ENCODE measurements at regions not wholly inside any gene's neighbourhood (a gene's known extent, or its start where the extent isn't known, plus 50 kb on each side); places are given as distances from the start of the nearest gene placed in this dataset.
"Not testable (repeated sequence)": the region's sequence is repeated elsewhere in the genome, so short reads cannot be mapped to it uniquely, and the experiment has no call there.

DNA sequence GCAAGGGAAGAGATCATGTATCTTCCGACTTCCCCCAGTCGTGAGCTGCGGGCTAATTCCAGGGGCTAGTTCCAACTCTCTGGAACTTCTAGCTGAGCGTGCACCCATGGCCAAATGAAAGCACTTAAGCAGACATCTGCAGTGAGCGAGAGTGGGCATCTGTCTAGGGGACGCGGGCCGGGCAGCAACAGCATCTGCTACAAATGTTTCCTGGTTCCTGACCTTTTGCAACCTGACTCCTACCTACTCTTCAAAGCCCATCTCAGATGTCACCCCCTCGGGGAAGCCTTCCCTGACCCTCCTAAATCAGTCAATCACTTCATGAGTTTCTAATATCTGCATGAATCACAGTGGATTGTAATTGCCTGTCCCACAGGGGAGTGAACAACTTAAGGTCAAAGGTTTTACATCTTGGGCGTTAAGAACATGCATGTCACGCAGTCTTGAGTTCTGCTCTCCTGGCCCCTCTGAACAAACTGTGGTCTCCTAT, 141.9 kb downstream of the CEBPB start:
- no peaks in the 10 kb centered on the region for H3K36me3 ChIP-seq
- peaks cover 0 to 11% (median 5%) of the 10 kb centered on the region in 4 donors for H3K4me1 ChIP-seq
- intact Hi-C loops (cut with DNase I; ENCODE audit: low total_unique reads): no loop called here
- no peaks in the 10 kb centered on the region for H3K27me3 ChIP-seq
- no peaks in the 10 kb centered on the region for H3K9me3 ChIP-seq
- no peak overlapping the region for H3K4me3 ChIP-seq
- DNase-seq: no peak
- in situ Hi-C loops (cut with MboI; ENCODE audit: low pct_ligation_motif_present in 1 of 4, low pct_unique_long_range_greater_than_20kb in 1 of 4, low sequenced_read_pairs in 3 of 4): loop anchor here in 1 of 4 donors (25.0 kb wide), 1 partner anchor 120 kb away; no protein-coding TSS in a partner anchor
- TF ChIP-seq, protein P1, sequence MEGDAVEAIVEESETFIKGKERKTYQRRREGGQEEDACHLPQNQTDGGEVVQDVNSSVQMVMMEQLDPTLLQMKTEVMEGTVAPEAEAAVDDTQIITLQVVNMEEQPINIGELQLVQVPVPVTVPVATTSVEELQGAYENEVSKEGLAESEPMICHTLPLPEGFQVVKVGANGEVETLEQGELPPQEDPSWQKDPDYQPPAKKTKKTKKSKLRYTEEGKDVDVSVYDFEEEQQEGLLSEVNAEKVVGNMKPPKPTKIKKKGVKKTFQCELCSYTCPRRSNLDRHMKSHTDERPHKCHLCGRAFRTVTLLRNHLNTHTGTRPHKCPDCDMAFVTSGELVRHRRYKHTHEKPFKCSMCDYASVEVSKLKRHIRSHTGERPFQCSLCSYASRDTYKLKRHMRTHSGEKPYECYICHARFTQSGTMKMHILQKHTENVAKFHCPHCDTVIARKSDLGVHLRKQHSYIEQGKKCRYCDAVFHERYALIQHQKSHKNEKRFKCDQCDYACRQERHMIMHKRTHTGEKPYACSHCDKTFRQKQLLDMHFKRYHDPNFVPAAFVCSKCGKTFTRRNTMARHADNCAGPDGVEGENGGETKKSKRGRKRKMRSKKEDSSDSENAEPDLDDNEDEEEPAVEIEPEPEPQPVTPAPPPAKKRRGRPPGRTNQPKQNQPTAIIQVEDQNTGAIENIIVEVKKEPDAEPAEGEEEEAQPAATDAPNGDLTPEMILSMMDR (IDR thresholded peaks at IDR 0.05): no peak
- TF ChIP-seq POLR2A (IDR thresholded peaks at IDR 0.05) (no peak), POLR2AphosphoS5 (IDR thresholded peaks at IDR 0.05) (no peak), EP300 (IDR thresholded peaks at IDR 0.05; ENCODE audit: low read depth) (no peak)
- no peak overlapping the region for H3K27ac ChIP-seq
- 81 to 90% methylated on average over 3 to 11 of the region's 11 CpGs for WGBS, 2 donors (ENCODE audit: low coverage in 1 of 2)

DNA sequence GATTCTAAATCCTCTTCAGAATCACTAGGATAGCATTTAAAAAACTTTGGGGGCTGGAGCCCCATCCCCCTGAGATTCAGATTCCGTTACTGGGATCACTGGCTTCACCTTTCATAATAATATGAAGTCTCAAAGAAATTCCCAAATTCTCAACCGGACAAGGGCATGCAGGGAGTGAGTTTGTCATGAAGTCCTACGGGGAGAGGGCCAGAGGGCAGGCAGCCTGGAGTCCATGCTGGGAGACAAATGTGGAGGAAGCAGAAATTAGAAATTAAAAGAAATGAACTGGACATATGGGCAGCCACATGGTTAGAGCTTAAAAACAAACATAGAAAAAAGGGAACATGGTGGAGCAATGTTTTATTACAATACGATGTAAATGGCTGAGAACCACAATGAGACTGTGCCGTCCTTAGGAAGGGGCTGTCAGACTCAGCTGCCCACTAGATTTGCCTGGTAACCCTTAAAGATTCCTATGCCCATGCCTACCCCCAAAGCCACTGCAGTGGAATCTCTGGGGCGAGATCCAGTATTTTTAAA, 142.6 kb downstream of the CEBPB start:
- Histone ChIP-seq H3K36me3 (no peaks in the 10 kb centered on the region), H3K4me3 (no peak overlapping the region), H3K27ac (no peak overlapping the region), H3K27me3 (no peaks in the 10 kb centered on the region), H3K4me1 (peaks cover 0 to 11% (median 5%) of the 10 kb centered on the region in 4 donors), H3K9me3 (no peaks in the 10 kb centered on the region)
- in situ Hi-C loops (cut with MboI; ENCODE audit: low pct_ligation_motif_present in 1 of 4, low pct_unique_long_range_greater_than_20kb in 1 of 4, low sequenced_read_pairs in 3 of 4): loop anchor here in 1 of 4 donors (25.0 kb wide), 1 partner anchor 121 kb away; no protein-coding TSS in a partner anchor
- intact Hi-C loops (cut with DNase I; ENCODE audit: low total_unique reads): no loop called here
- 72 to 83% methylated on average over 4 to 6 of the region's 6 CpGs for WGBS, 2 donors (ENCODE audit: low coverage in 1 of 2)
- no peak for TF ChIP-seq POLR2AphosphoS5 (IDR thresholded peaks at IDR 0.05)
- TF ChIP-seq EP300 (IDR thresholded peaks at IDR 0.05; ENCODE audit: low read depth): no peak
- TF ChIP-seq, protein P1 (IDR thresholded peaks at IDR 0.05): no peak
- TF ChIP-seq POLR2A (IDR thresholded peaks at IDR 0.05): no peak
- no peak for DNase-seq

GRCh38 chr20:50333812-50334211, 143.2 kb downstream of the CEBPB start:
- Histone ChIP-seq H3K4me3 (no peak overlapping the region), H3K27ac (peak overlapping the region in 2 of 4 donors; percentile 11 to 23), H3K9me3 (no peaks in the 10 kb centered on the region), H3K36me3 (no peaks in the 10 kb centered on the region), H3K4me1 (peaks cover 0 to 11% (median 6%) of the 10 kb centered on the region in 4 donors), H3K27me3 (no peaks in the 10 kb centered on the region)
- TF ChIP-seq POLR2A (IDR thresholded peaks at IDR 0.05) (no peak), EP300 (IDR thresholded peaks at IDR 0.05; ENCODE audit: low read depth) (no peak)
- in situ Hi-C loops (cut with MboI; ENCODE audit: low pct_ligation_motif_present in 1 of 4, low pct_unique_long_range_greater_than_20kb in 1 of 4, low sequenced_read_pairs in 3 of 4) (loop anchor here in 1 of 4 donors (25.0 kb wide), 1 partner anchor 122 kb away; no protein-coding TSS in a partner anchor), intact Hi-C loops (cut with DNase I; ENCODE audit: low total_unique reads) (no loop called here)
- 41 to 73% methylated on average over 4 to 8 of the region's 8 CpGs for WGBS, 2 donors (ENCODE audit: low coverage in 1 of 2)
- no peak for DNase-seq

DNA sequence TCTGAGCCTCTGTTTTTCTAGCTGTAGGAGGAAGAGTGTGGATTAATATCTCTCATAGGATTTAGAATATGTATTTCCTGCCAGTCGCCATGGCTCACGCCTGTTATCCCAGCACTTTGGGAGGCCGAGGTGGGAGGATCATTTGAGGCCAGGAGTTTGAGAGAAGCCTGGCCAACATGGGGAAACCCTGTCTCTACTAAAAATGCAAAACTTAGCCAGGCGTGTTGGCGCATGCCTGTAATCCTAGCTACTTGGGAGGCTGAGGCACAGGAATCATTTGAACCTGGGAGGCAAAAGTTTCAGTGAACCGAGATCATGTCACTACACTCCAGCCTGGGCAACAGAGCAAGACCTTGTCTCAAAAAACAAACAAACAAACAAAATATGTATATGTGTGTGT, 143.9 kb downstream of the CEBPB start:
- 63 to 83% methylated on average over 3 to 6 of the region's 6 CpGs for WGBS, 2 donors (ENCODE audit: low coverage in 1 of 2)

DNA sequence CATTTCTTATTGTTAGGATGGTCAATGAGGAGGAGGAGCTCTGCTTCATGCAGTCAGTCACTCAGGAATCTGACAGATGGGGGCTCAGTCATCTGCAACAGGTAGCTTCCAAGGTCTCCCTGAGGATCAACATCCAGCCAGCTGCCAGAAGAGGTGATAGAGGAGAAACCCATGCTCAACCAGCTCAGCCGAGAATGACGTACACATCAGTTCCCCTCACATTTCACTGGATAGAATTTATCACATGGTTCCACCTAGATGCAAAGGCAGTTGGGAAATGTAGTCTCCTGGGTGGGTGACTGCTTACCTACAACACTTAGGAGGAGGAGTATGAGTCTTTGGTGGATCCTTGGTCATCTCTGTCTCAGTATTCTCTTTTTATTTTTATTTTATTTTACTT, 144.5 kb downstream of the CEBPB start:
- H3K4me1 ChIP-seq: peaks cover 0 to 20% (median 10%) of the 10 kb centered on the region in 4 donors
- intact Hi-C loops (cut with DNase I; ENCODE audit: low total_unique reads) (no loop called here), in situ Hi-C loops (cut with MboI; ENCODE audit: low pct_ligation_motif_present in 1 of 4, low pct_unique_long_range_greater_than_20kb in 1 of 4, low sequenced_read_pairs in 3 of 4) (loop anchor here in 1 of 4 donors (25.0 kb wide), 1 partner anchor 123 kb away; no protein-coding TSS in a partner anchor)
- no peaks in the 10 kb centered on the region for H3K27me3 ChIP-seq
- peak overlapping the region in 1 of 4 donors; percentile 10 for H3K27ac ChIP-seq
- no peaks in the 10 kb centered on the region for H3K9me3 ChIP-seq
- DNase-seq: no peak
- no peaks in the 10 kb centered on the region for H3K36me3 ChIP-seq
- TF ChIP-seq POLR2AphosphoS5 (IDR thresholded peaks at IDR 0.05) (no peak), EP300 (IDR thresholded peaks at IDR 0.05; ENCODE audit: low read depth) (no peak), POLR2A (IDR thresholded peaks at IDR 0.05) (no peak)
- TF ChIP-seq, protein P1 (IDR thresholded peaks at IDR 0.05): no peak
- no peak overlapping the region for H3K4me3 ChIP-seq
- WGBS, 2 donors (ENCODE audit: low coverage in 1 of 2): 10% methylated on average over 2 of the region's 2 CpGs; no CpG with 5 or more reads in 1 of the 2 donors

More for the DNA sequence above, 143.9 kb downstream of the CEBPB start:
- H3K4me3 ChIP-seq; intact Hi-C loops (cut with DNase I; ENCODE audit: low total_unique reads); H3K9me3 ChIP-seq; H3K27me3 ChIP-seq; H3K36me3 ChIP-seq; DNase-seq: not testable (repeated sequence)
- H3K4me1 ChIP-seq: peaks cover 0 to 18% (median 9%) of the 10 kb centered on the region in 4 donors
- in situ Hi-C loops (cut with MboI; ENCODE audit: low pct_ligation_motif_present in 1 of 4, low pct_unique_long_range_greater_than_20kb in 1 of 4, low sequenced_read_pairs in 3 of 4): loop anchor here in 1 of 4 donors (25.0 kb wide), 1 partner anchor 122 kb away; no protein-coding TSS in a partner anchor
- H3K27ac ChIP-seq: peak overlapping the region in 3 of 4 donors; percentile 10 to 23 (median 11)
